IMR-90 (cell line): ENCODE measurements at regions not wholly inside any gene's neighbourhood (a gene's known extent, or its start where the extent isn't known, plus 50 kb on each side); places are given as distances from the start of the nearest gene placed in this dataset.

Experiments
- ATAC-seq: fragments of 200-7000 bp; cut with Tn5 transposase; 2 replicates; pipeline ENCODE4 v1.9.1; 2020; ENCODE audit warnings: low read depth, mild to moderate bottlenecking, moderate library complexity
- BruUV-seq: library from RNA; stranded (reverse); fragments of 400-500 nt; replicated peaks from 2 replicates; lab custom pipeline; 2021; lab: Mats Ljungman, UMichigan
- CTCF ChIA-PET: fragments of 300-600 bp; formaldehyde crosslinking; extraction: SDS; loops from one replicate; lab custom pipeline; 2021; ENCODE audit warnings: antibody characterized with exemption; lab: Yijun Ruan, JAX
- POLR2A ChIA-PET: fragments of 300-600 bp; sonication (Branson Sonifier 250); formaldehyde crosslinking; loops from one replicate; lab custom pipeline; 2022; ENCODE audit warnings: antibody characterized with exemption; ENCODE audit not compliant: unreplicated experiment; lab: Charles Lee
- DNase-seq: peaks from one replicate; pipeline ENCODE4 v3.0.0; 2013
- H2AFZ ChIP-seq: replicated peaks from 2 replicates; pipeline ENCODE3; 2013; ENCODE audit warnings: low read length, mild to moderate bottlenecking; ENCODE audit not compliant: poor library complexity
- H2AK5ac ChIP-seq: 2 replicates; pipeline ENCODE4 v1.6.1; 2013; ENCODE audit warnings: low read depth, low read length, inconsistent platforms
- H2AK9ac ChIP-seq: replicated peaks from 2 replicates; pipeline ENCODE3; 2013; ENCODE audit warnings: mild to moderate bottlenecking, low read depth, low read length, moderate library complexity; ENCODE audit not compliant: poor library complexity
- H2BK120ac ChIP-seq: 2 replicates; pipeline ENCODE4 v1.6.1; 2013; ENCODE audit warnings: low read depth, low read length, inconsistent platforms
- H2BK15ac ChIP-seq: 3 replicates; pipeline ENCODE4 v1.6.1; 2013; ENCODE audit warnings: low read depth, low read length, inconsistent platforms
- H2BK20ac ChIP-seq: 2 replicates; pipeline ENCODE4 v1.6.1; 2013; ENCODE audit warnings: low read depth, mild to moderate bottlenecking, inconsistent platforms, low read length, moderate library complexity
- H2BK5ac ChIP-seq: 2 replicates; pipeline ENCODE4 v1.6.1; 2013; ENCODE audit warnings: mild to moderate bottlenecking, low read depth, low read length, inconsistent platforms; ENCODE audit not compliant: poor library complexity, severe bottlenecking
- H3K14ac ChIP-seq: replicated peaks from 2 replicates; pipeline ENCODE4 v1.6.1; 2013; ENCODE audit warnings: low read depth, low read length, inconsistent platforms
- H3K18ac ChIP-seq: 2 replicates; pipeline ENCODE4 v1.6.1; 2013; ENCODE audit warnings: low read depth, low read length, control low read depth
- H3K23ac ChIP-seq: 2 replicates; pipeline ENCODE4 v1.6.1; 2013; ENCODE audit warnings: low read depth, low read length, inconsistent platforms
- H3K27ac ChIP-seq: 2 replicates; pipeline ENCODE4 v1.5.1; 2013; ENCODE audit warnings: mild to moderate bottlenecking, control low read depth, low read length; ENCODE audit not compliant: insufficient read depth
- H3K27me3 ChIP-seq: 2 replicates; pipeline ENCODE4 v1.6.1; 2013; ENCODE audit warnings: low read length; ENCODE audit not compliant: control insufficient read depth, insufficient read depth
- H3K36me3 ChIP-seq: 2 replicates; pipeline ENCODE4 v1.6.1; 2013; ENCODE audit warnings: low read length, mixed read lengths; ENCODE audit not compliant: control insufficient read depth, insufficient read depth
- H3K4ac ChIP-seq: 2 replicates; pipeline ENCODE4 v1.6.1; 2013; ENCODE audit warnings: low read depth, low read length, inconsistent platforms
- H3K4me1 ChIP-seq: 2 replicates; pipeline ENCODE4 v1.6.1; 2013; ENCODE audit warnings: low read length, mixed read lengths; ENCODE audit not compliant: control insufficient read depth, insufficient read depth
- H3K4me2 ChIP-seq: 2 replicates; pipeline ENCODE4 v1.6.1; 2013; ENCODE audit warnings: low read depth, mild to moderate bottlenecking, control low read depth, low read length, moderate library complexity
- H3K4me3 ChIP-seq: 2 replicates; pipeline ENCODE4 v1.5.1; 2013; ENCODE audit warnings: low read depth, mild to moderate bottlenecking, control low read depth, low read length, moderate library complexity; ENCODE audit not compliant: insufficient read depth
- H3K56ac ChIP-seq: 2 replicates; pipeline ENCODE4 v1.6.1; 2013; ENCODE audit warnings: low read length, inconsistent platforms; ENCODE audit not compliant: insufficient read depth; ENCODE audit errors: extremely low read depth
- H3K79me1 ChIP-seq, 2 experiments: 2 replicates each; pipeline ENCODE4 v1.6.1; 2013; ENCODE audit warnings: low read length in 2 of 2, inconsistent platforms in 1 of 2, low read depth in 1 of 2
- H3K9ac ChIP-seq: 2 replicates; pipeline ENCODE4 v1.6.1; 2013; ENCODE audit warnings: low read depth, low read length, control low read depth
- H3K9me1 ChIP-seq: 2 replicates; pipeline ENCODE4 v1.6.1; 2013; ENCODE audit warnings: low read length, inconsistent platforms; ENCODE audit not compliant: insufficient read depth
- H3K9me3 ChIP-seq: 2 replicates; pipeline ENCODE4 v1.6.1; 2013; ENCODE audit warnings: low read length; ENCODE audit not compliant: control insufficient read depth, insufficient read depth
- H4K20me1 ChIP-seq: 2 replicates; pipeline ENCODE4 v1.6.1; 2013; ENCODE audit warnings: low read length, inconsistent platforms; ENCODE audit not compliant: insufficient read depth
- H4K5ac ChIP-seq: 2 replicates; pipeline ENCODE4 v1.6.1; 2013; ENCODE audit warnings: mild to moderate bottlenecking, low read depth, low read length, control low read depth
- H4K8ac ChIP-seq, 2 experiments: 2 replicates each; pipeline ENCODE4 v1.6.1; 2013; ENCODE audit warnings: low read depth in 2 of 2, low read length in 2 of 2, control low read depth in 1 of 2, inconsistent platforms in 1 of 2
- H4K91ac ChIP-seq: 2 replicates; pipeline ENCODE4 v1.6.1; 2013; ENCODE audit warnings: low read depth, low read length, inconsistent platforms; ENCODE audit not compliant: insufficient read depth
- BHLHE40 ChIP-seq: fragments of 150-350 bp; IDR thresholded peaks from 2 replicates; pipeline ENCODE4 v1.6.1; 2016; ENCODE audit warnings: mild to moderate bottlenecking, low read depth, low read length
- CEBPB ChIP-seq: IDR thresholded peaks from 2 replicates; pipeline ENCODE4 v1.6.1; 2012; ENCODE audit warnings: low read depth, low read length, improper control_type of control experiment
- CHD1 ChIP-seq: IDR thresholded peaks from 2 replicates; pipeline ENCODE4 v1.6.1; 2012; ENCODE audit warnings: low read depth, low read length, improper control_type of control experiment
- CTCF ChIP-seq: conservative IDR thresholded peaks from 2 replicates; pipeline ENCODE4 v1.5.1; 2012; ENCODE audit warnings: mild to moderate bottlenecking, low read depth, low read length, improper control_type of control experiment
- ELK1 ChIP-seq: fragments of 150-350 bp; IDR thresholded peaks from 2 replicates; pipeline ENCODE4 v1.6.1; 2016; ENCODE audit warnings: low read depth, mild to moderate bottlenecking, low read length, moderate library complexity, borderline replicate concordance
- FOS ChIP-seq: fragments of 150-350 bp; IDR thresholded peaks from 2 replicates; pipeline ENCODE4 v1.6.1; 2016; ENCODE audit warnings: low read depth, low read length
- MXI1 ChIP-seq: IDR thresholded peaks from 2 replicates; pipeline ENCODE4 v1.6.1; 2012; ENCODE audit warnings: low read depth, mild to moderate bottlenecking, low read length, moderate library complexity, borderline replicate concordance
- NFE2L2 ChIP-seq: fragments of 150-350 bp; IDR thresholded peaks from 2 replicates; pipeline ENCODE4 v1.6.1; 2016; ENCODE audit warnings: low read depth, mild to moderate bottlenecking, low read length
- POLR2A ChIP-seq: IDR thresholded peaks from 2 replicates; pipeline ENCODE4 v1.6.1; 2012; ENCODE audit warnings: mild to moderate bottlenecking, low read depth, low read length
- RAD21 ChIP-seq: IDR thresholded peaks from 2 replicates; pipeline ENCODE4 v1.6.1; 2012; ENCODE audit warnings: low read length, improper control_type of control experiment
- RCOR1 ChIP-seq: IDR thresholded peaks from 2 replicates; pipeline ENCODE4 v1.6.1; 2012; ENCODE audit warnings: mild to moderate bottlenecking, low read length, improper control_type of control experiment; ENCODE audit not compliant: insufficient replicate concordance
- RFX5 ChIP-seq: IDR thresholded peaks from 2 replicates; pipeline ENCODE4 v1.8.0; 2012; ENCODE audit warnings: low read depth, mild to moderate bottlenecking, low read length, moderate library complexity
- SMC3 ChIP-seq: fragments of 150-350 bp; IDR thresholded peaks from 2 replicates; pipeline ENCODE4 v1.6.1; 2016; ENCODE audit warnings: low read depth, mild to moderate bottlenecking, antibody characterized with exemption, low read length, moderate library complexity
- WGBS, 2 experiments: methylation state at CpG; one replicate each; pipeline versions ENCODE4 v1.1.5 to v1.1.7; 2013; ENCODE audit warnings: missing lambda C conversion rate in 2 of 2; ENCODE audit not compliant: insufficient read length in 1 of 2; ENCODE audit errors: extremely low coverage in 2 of 2; 5-methylcytosine and 5-hydroxymethylcytosine counted together
- dilution Hi-C: fragments of 300-500 bp; cut with HindIII; formaldehyde crosslinking; loops from one replicate; pipeline ENCODE4 v1.14.3; 2018; ENCODE audit warnings: low sequenced_read_pairs; ENCODE audit not compliant: unreplicated experiment
- in situ Hi-C: fragments of 300-500 bp; cut with MboI; formaldehyde crosslinking; loops from 3 replicates; pipeline ENCODE4 v1.14.3; 2019; ENCODE audit warnings: low sequenced_read_pairs, inconsistent platforms, mixed read lengths
- intact Hi-C: fragments of 100-400 bp; cut with micrococcal nuclease; formaldehyde crosslinking; loops from 2 replicates; pipeline ENCODE4 v1.10.0; 2022
- TF ChIP-seq, protein P1 (sequence below): fragments of 150-350 bp; IDR thresholded peaks from 2 replicates; pipeline ENCODE4 v1.6.1; 2017; ENCODE audit warnings: mild to moderate bottlenecking, antibody characterized with exemption, low read length, low read depth

GRCh38 chr9:106481013-106481609 lies 381.9 kb upstream of the ZNF462 start:
- Histone ChIP-seq H3K23ac (no peak overlapping the region), H2AFZ (no peak overlapping the region), H4K91ac (no peak overlapping the region), H3K27me3 (no peaks in the 10 kb centered on the region), H2AK9ac (no peak overlapping the region), H3K18ac (no peak overlapping the region), H3K27ac (no peak overlapping the region), H2BK20ac (no peak overlapping the region), H3K36me3 (no peaks in the 10 kb centered on the region), H3K4me2 (no peak overlapping the region), H3K4ac (no peak overlapping the region), H3K4me1 (no peaks in the 10 kb centered on the region), H4K8ac (no peak overlapping the region), H3K56ac (no peak overlapping the region), H2AK5ac (no peak overlapping the region), H3K9me1 (no peaks in the 10 kb centered on the region), H2BK120ac (no peak overlapping the region), H2BK5ac (no peak overlapping the region), H3K9ac (no peak overlapping the region), H2BK15ac (no peak overlapping the region), H4K20me1 (no peaks in the 10 kb centered on the region), H3K14ac (no peak overlapping the region), H3K9me3 (peaks cover 10% of the 10 kb centered on the region), H3K79me1 (no peaks in the 10 kb centered on the region), H4K5ac (no peak overlapping the region), H3K4me3 (no peak overlapping the region)
- no TSS peak for BruUV-seq
- intact Hi-C loops (no loop called here), in situ Hi-C loops (no loop called here), dilution Hi-C loops (no loop called here)
- DNase-seq: no peak
- ATAC-seq: no peak
- TF ChIP-seq, protein P1, sequence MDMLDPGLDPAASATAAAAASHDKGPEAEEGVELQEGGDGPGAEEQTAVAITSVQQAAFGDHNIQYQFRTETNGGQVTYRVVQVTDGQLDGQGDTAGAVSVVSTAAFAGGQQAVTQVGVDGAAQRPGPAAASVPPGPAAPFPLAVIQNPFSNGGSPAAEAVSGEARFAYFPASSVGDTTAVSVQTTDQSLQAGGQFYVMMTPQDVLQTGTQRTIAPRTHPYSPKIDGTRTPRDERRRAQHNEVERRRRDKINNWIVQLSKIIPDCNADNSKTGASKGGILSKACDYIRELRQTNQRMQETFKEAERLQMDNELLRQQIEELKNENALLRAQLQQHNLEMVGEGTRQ: no peak
- TF ChIP-seq CTCF: no peak
- TF ChIP-seq CEBPB: no peak
- no peak for TF ChIP-seq ELK1
- no peak for TF ChIP-seq POLR2A
- no peak for TF ChIP-seq BHLHE40
- no peak for TF ChIP-seq RFX5
- TF ChIP-seq NFE2L2: no peak
- no peak for TF ChIP-seq CHD1
- TF ChIP-seq FOS: no peak
- no peak for TF ChIP-seq RCOR1
- TF ChIP-seq SMC3: no peak
- TF ChIP-seq RAD21: no peak
- no peak for TF ChIP-seq MXI1
- CTCF ChIA-PET: no interaction called here
- POLR2A ChIA-PET: no interaction called here
- no CpG with 5 or more reads among the region's 5 CpGs for WGBS, 2 experiments
